ENCODE measurements at regions not wholly inside any gene's neighbourhood (a gene's known extent, or its start where the extent isn't known, plus 50 kb on each side); places are given as distances from the start of the nearest gene placed in this dataset.

GRCh38 chr7:94061326-94061725, 57.2 kb upstream of the BET1 start:
- POLR2A ChIA-PET (ENCODE audit: unreplicated experiment), result no interaction called here

GRCh38 chr7:94062372-94062771, 58.2 kb upstream of the BET1 start:
- Histone ChIP-seq H2AFZ (ENCODE audit: low read length) (no peak overlapping the region), H3K4me2 (ENCODE audit: low read length) (no peak overlapping the region)
- intact Hi-C loops (cut with micrococcal nuclease), result no loop called here

More at GRCh38 chr7:94061326-94061725, 57.2 kb upstream of the BET1 start:
- Histone ChIP-seq H3F3A (ENCODE audit: low read length, unreplicated experiment) (no peaks in the 10 kb centered on the region), H3K4me3 (ENCODE audit: low read length) (no peak overlapping the region), H4K20me1 (ENCODE audit: low read length) (no peaks in the 10 kb centered on the region), H3K36me3 (ENCODE audit: low read depth, low read length) (no peaks in the 10 kb centered on the region), H3K27ac (ENCODE audit: low read length) (no peak overlapping the region), H3K4me1 (ENCODE audit: insufficient read depth, low read length) (peaks cover 5% of the 10 kb centered on the region; the same call in 1 of the 2 replicates), H3K9me3 (ENCODE audit: low read length) (no peaks in the 10 kb centered on the region), H3K9me2 (replicated peaks; ENCODE audit: low read length) (no peaks in the 10 kb centered on the region), H3K4me2 (ENCODE audit: low read length) (no peak overlapping the region), H2AFZ (ENCODE audit: low read length) (no peak overlapping the region), H3K9ac (ENCODE audit: low read length) (no peak overlapping the region), H3K79me2 (ENCODE audit: low read length) (no peaks in the 10 kb centered on the region), H3K27me3 (ENCODE audit: low read length) (no peaks in the 10 kb centered on the region)
- no peak for TF ChIP-seq CTCF (conservative IDR thresholded peaks at IDR 0.05; ENCODE audit: low read depth, low read length)
- TF ChIP-seq EZH2 (IDR thresholded peaks at IDR 0.05; ENCODE audit: low read length, unreplicated experiment), result no peak
- no peak for TF ChIP-seq EZH2phosphoT487 (IDR thresholded peaks at IDR 0.05; ENCODE audit: borderline replicate concordance, low read length)
- DNase-seq (no peak), ATAC-seq (no peak)
- intact Hi-C loops (cut with micrococcal nuclease), result no loop called here
- BruUV-seq (replicated peaks), result no TSS peak
- CTCF ChIA-PET, result no interaction called here

More at GRCh38 chr7:94062372-94062771, 58.2 kb upstream of the BET1 start:
- no peak for ATAC-seq
- no peak for DNase-seq
- H3K9ac ChIP-seq (ENCODE audit: low read length), result no peak overlapping the region
- BruUV-seq (replicated peaks), result no TSS peak
- no peaks in the 10 kb centered on the region for H3K36me3 ChIP-seq (ENCODE audit: low read depth, low read length)
- H3K27me3 ChIP-seq (ENCODE audit: low read length), result no peaks in the 10 kb centered on the region
- no peaks in the 10 kb centered on the region for H3F3A ChIP-seq (ENCODE audit: low read length, unreplicated experiment)
- H3K9me3 ChIP-seq (ENCODE audit: low read length), result no peaks in the 10 kb centered on the region
- no peak overlapping the region for H3K4me3 ChIP-seq (ENCODE audit: low read length)
- H3K4me1 ChIP-seq (ENCODE audit: insufficient read depth, low read length), result no peaks in the 10 kb centered on the region; the same call in 1 of the 2 replicates
- H3K9me2 ChIP-seq (replicated peaks; ENCODE audit: low read length), result no peaks in the 10 kb centered on the region
- H3K79me2 ChIP-seq (ENCODE audit: low read length), result no peaks in the 10 kb centered on the region
- TF ChIP-seq EZH2phosphoT487 (IDR thresholded peaks at IDR 0.05; ENCODE audit: borderline replicate concordance, low read length) (no peak), EZH2 (IDR thresholded peaks at IDR 0.05; ENCODE audit: low read length, unreplicated experiment) (no peak), CTCF (conservative IDR thresholded peaks at IDR 0.05; ENCODE audit: low read depth, low read length) (no peak)
- H4K20me1 ChIP-seq (ENCODE audit: low read length), result no peaks in the 10 kb centered on the region
- CTCF ChIA-PET, result no interaction called here
- POLR2A ChIA-PET (ENCODE audit: unreplicated experiment), result no interaction called here
- no peak overlapping the region for H3K27ac ChIP-seq (ENCODE audit: low read length)
